H9 (cell line): ENCODE measurements at regions not wholly inside any gene's neighbourhood (a gene's known extent, or its start where the extent isn't known, plus 50 kb on each side); places are given as distances from the start of the nearest gene placed in this dataset.

Experiments
- DNase-seq: peaks from one replicate; pipeline ENCODE4 v3.0.0-alpha.2; 2017
- H2AFZ ChIP-seq: one replicate; pipeline ENCODE4 v1.6.1; 2013; ENCODE audit warnings: mild to moderate bottlenecking, low read length, control low read depth, moderate library complexity
- H2AK5ac ChIP-seq: 2 replicates; pipeline ENCODE4 v1.6.1; 2013; ENCODE audit warnings: low read length, control low read depth, mixed read lengths; ENCODE audit not compliant: insufficient read length
- H2BK120ac ChIP-seq: one replicate; pipeline ENCODE4 v1.6.1; 2013; ENCODE audit warnings: low read depth, mild to moderate bottlenecking, low read length, control low read depth, inconsistent platforms; ENCODE audit not compliant: poor library complexity, severe bottlenecking
- H2BK12ac ChIP-seq: 2 replicates; pipeline ENCODE4 v1.6.1; 2013; ENCODE audit warnings: low read length, control low read depth, mixed read lengths, low read depth; ENCODE audit not compliant: insufficient read length
- H2BK15ac ChIP-seq: 2 replicates; pipeline ENCODE4 v1.6.1; 2013; ENCODE audit warnings: low read depth, low read length, control low read depth
- H2BK20ac ChIP-seq: one replicate; pipeline ENCODE4 v1.6.1; 2013; ENCODE audit warnings: low read depth, mild to moderate bottlenecking, low read length, control low read depth, inconsistent platforms; ENCODE audit not compliant: poor library complexity, severe bottlenecking
- H2BK5ac ChIP-seq: 2 replicates; pipeline ENCODE4 v1.6.1; 2013; ENCODE audit warnings: low read length, control low read depth, mixed read lengths; ENCODE audit not compliant: insufficient read length
- H3K14ac ChIP-seq: 2 replicates; pipeline ENCODE4 v1.6.1; 2013; ENCODE audit warnings: low read length, control low read depth; ENCODE audit not compliant: insufficient read depth
- H3K18ac ChIP-seq: 2 replicates; pipeline ENCODE4 v1.6.1; 2013; ENCODE audit warnings: low read depth, mild to moderate bottlenecking, mixed read lengths, low read length, control low read depth; ENCODE audit not compliant: insufficient read length
- H3K23ac ChIP-seq: 2 replicates; pipeline ENCODE4 v1.6.1; 2013; ENCODE audit warnings: low read length, control low read depth, mixed read lengths, low read depth; ENCODE audit not compliant: insufficient read length
- H3K23me2 ChIP-seq: 2 replicates; pipeline ENCODE4 v1.6.1; 2013; ENCODE audit warnings: low read depth, mild to moderate bottlenecking, mixed read lengths, low read length, control low read depth; ENCODE audit not compliant: insufficient read length, poor library complexity, severe bottlenecking
- H3K27ac ChIP-seq: 2 replicates; pipeline ENCODE4 v1.5.1; 2013; ENCODE audit warnings: low read length, control low read depth, mixed read lengths, low read depth; ENCODE audit not compliant: insufficient read length
- H3K27me3 ChIP-seq: 2 replicates; pipeline ENCODE4 v1.6.1; 2013; ENCODE audit warnings: low read length, control low read depth, inconsistent platforms; ENCODE audit not compliant: insufficient read depth
- H3K4ac ChIP-seq: 2 replicates; pipeline ENCODE4 v1.6.1; 2013; ENCODE audit warnings: low read depth, mild to moderate bottlenecking, control low read depth, inconsistent platforms, low read length, moderate library complexity
- H3K4me1 ChIP-seq: 2 replicates; pipeline ENCODE4 v1.6.1; 2013; ENCODE audit warnings: low read length, control low read depth, inconsistent platforms; ENCODE audit not compliant: insufficient read depth
- H3K4me2 ChIP-seq: 2 replicates; pipeline ENCODE4 v1.6.1; 2013; ENCODE audit warnings: low read length, control low read depth, mixed read lengths; ENCODE audit not compliant: insufficient read length, insufficient read depth
- H3K56ac ChIP-seq: 2 replicates; pipeline ENCODE4 v1.6.1; 2013; ENCODE audit warnings: low read depth, mild to moderate bottlenecking, mixed read lengths, low read length, control low read depth; ENCODE audit not compliant: insufficient read length
- H3K79me1 ChIP-seq: 2 replicates; pipeline ENCODE4 v1.6.1; 2013; ENCODE audit warnings: low read depth, mild to moderate bottlenecking, moderate library complexity, low read length, control low read depth, inconsistent platforms; ENCODE audit not compliant: insufficient read depth, poor library complexity, severe bottlenecking
- H3K79me2 ChIP-seq: 2 replicates; pipeline ENCODE4 v1.6.1; 2013; ENCODE audit warnings: low read length, control low read depth, inconsistent platforms; ENCODE audit not compliant: insufficient read depth
- H3K9ac ChIP-seq: 2 replicates; pipeline ENCODE4 v1.6.1; 2013; ENCODE audit warnings: low read length, control low read depth, mixed read lengths; ENCODE audit not compliant: insufficient read length; ENCODE audit errors: extremely low read depth
- H3K9me3 ChIP-seq: one replicate; pipeline ENCODE4 v1.6.1; 2013; ENCODE audit warnings: low read depth, low read length, inconsistent platforms; ENCODE audit not compliant: control insufficient read depth
- H3T11ph ChIP-seq: one replicate; pipeline ENCODE4 v1.6.1; 2013; ENCODE audit warnings: mild to moderate bottlenecking, low read length, control low read depth, inconsistent platforms
- H4K20me1 ChIP-seq: one replicate; pipeline ENCODE4 v1.6.1; 2013; ENCODE audit not compliant: control insufficient read depth, insufficient read length, insufficient read depth
- H4K5ac ChIP-seq: 2 replicates; pipeline ENCODE4 v1.6.1; 2013; ENCODE audit warnings: low read depth, mild to moderate bottlenecking, mixed read lengths, low read length, control low read depth; ENCODE audit not compliant: insufficient read length
- H4K8ac ChIP-seq: replicated peaks from 2 replicates; pipeline ENCODE4 v1.6.1; 2013; ENCODE audit warnings: low read length, control low read depth, mixed read lengths, low read depth; ENCODE audit not compliant: insufficient read length
- H4K91ac ChIP-seq: 2 replicates; pipeline ENCODE4 v1.6.1; 2013; ENCODE audit warnings: low read depth, mild to moderate bottlenecking, moderate library complexity, mixed read lengths, low read length, control low read depth; ENCODE audit not compliant: insufficient read length
- H3K27ac Mint-ChIP-seq, 3 experiments: 2 replicates in 2 of 3; 3 replicates in 1 of 3; pipeline ENCODE4 v1.8.0; 2020 to 2021; ENCODE audit warnings: mixed read lengths in 3 of 3, mild to moderate bottlenecking in 1 of 3, moderate library complexity in 1 of 3
- H3K27me3 Mint-ChIP-seq: 2 replicates; pipeline ENCODE4 v1.8.0; 2021; ENCODE audit warnings: low read depth, mild to moderate bottlenecking, moderate library complexity, mixed read lengths
- H3K36me3 Mint-ChIP-seq, 3 experiments: 2 replicates in 2 of 3; 3 replicates in 1 of 3; pipeline ENCODE4 v1.8.0; 2020 to 2021; ENCODE audit warnings: low read depth in 3 of 3, mixed read lengths in 3 of 3; ENCODE audit not compliant: insufficient read depth in 1 of 3
- H3K4me1 Mint-ChIP-seq, 2 experiments: 2 replicates each; pipeline ENCODE4 v1.8.0; 2020; ENCODE audit warnings: mixed read lengths in 2 of 2
- H3K4me3 Mint-ChIP-seq, 2 experiments: 2 replicates in 1 of 2; 3 replicates in 1 of 2; pipeline ENCODE4 v1.8.0; 2020 to 2021; ENCODE audit warnings: mild to moderate bottlenecking in 2 of 2, mixed read lengths in 2 of 2, moderate library complexity in 1 of 2
- H3K9me3 Mint-ChIP-seq, 2 experiments: 2 replicates in 1 of 2; 3 replicates in 1 of 2; pipeline ENCODE4 v1.8.0; 2020; ENCODE audit warnings: mild to moderate bottlenecking in 2 of 2, mixed read lengths in 2 of 2, moderate library complexity in 1 of 2
- WGBS: extraction: QIAGEN DNeasy Blood & Tissue Kit; methylation state at CpG from one replicate; pipeline ENCODE4 v1.1.7; 2013; ENCODE audit warnings: missing lambda C conversion rate, low lambda C conversion rate, mixed read lengths; ENCODE audit not compliant: insufficient read length; ENCODE audit errors: extremely low coverage; 5-methylcytosine and 5-hydroxymethylcytosine counted together
- TF ChIP-seq, protein P1 (sequence below): fragments of 200-600 bp; sonication (generic); conservative IDR thresholded peaks from 3 replicates; pipeline ENCODE4 v1.8.0; 2021; ENCODE audit warnings: antibody characterized with exemption, mild to moderate bottlenecking

DNA sequence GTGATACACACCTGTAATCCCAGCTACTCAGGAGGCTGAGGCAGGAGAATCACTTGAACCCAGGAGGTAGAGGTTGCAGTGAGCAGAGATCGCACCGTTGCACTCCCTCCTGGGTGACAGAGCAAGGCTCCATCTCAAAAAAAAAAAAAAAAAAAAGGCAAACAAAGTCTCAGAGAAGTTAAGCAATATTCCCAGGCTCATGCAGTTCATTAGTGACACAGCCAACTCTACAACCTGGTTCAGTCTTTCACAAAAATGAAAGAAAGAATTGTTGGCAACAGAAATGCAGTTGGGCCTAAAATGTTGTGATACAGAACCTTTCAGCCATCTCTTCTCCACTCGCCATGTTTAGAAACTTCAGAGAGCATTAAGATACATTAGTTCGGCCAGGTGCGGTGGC, 242.1 kb downstream of the LTN1 start:
- TF ChIP-seq, protein P1, sequence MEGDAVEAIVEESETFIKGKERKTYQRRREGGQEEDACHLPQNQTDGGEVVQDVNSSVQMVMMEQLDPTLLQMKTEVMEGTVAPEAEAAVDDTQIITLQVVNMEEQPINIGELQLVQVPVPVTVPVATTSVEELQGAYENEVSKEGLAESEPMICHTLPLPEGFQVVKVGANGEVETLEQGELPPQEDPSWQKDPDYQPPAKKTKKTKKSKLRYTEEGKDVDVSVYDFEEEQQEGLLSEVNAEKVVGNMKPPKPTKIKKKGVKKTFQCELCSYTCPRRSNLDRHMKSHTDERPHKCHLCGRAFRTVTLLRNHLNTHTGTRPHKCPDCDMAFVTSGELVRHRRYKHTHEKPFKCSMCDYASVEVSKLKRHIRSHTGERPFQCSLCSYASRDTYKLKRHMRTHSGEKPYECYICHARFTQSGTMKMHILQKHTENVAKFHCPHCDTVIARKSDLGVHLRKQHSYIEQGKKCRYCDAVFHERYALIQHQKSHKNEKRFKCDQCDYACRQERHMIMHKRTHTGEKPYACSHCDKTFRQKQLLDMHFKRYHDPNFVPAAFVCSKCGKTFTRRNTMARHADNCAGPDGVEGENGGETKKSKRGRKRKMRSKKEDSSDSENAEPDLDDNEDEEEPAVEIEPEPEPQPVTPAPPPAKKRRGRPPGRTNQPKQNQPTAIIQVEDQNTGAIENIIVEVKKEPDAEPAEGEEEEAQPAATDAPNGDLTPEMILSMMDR, result no peak
- Mint-ChIP-seq H3K4me3 (no peak overlapping the region), H3K27me3 (no peaks in the 10 kb centered on the region; the same call in 1 of the 2 replicates), H3K9me3 (peaks cover 0 to 2% of the 10 kb centered on the region in 2 experiments; a peak in 1 of 5 replicates), H3K4me1 (peaks cover 0 to 3% of the 10 kb centered on the region in 2 experiments; a peak in 1 of 4 replicates), H3K36me3 (no peaks in the 10 kb centered on the region), H3K27ac (no peak overlapping the region)
- Histone ChIP-seq H3K56ac (no peak overlapping the region), H4K5ac (no peak overlapping the region), H3K79me1 (no peaks in the 10 kb centered on the region), H3K27ac (no peak overlapping the region), H3K79me2 (no peaks in the 10 kb centered on the region), H3K9me3 (no peaks in the 10 kb centered on the region), H4K8ac (no peak overlapping the region), H2AK5ac (no peak overlapping the region), H3K9ac (no peak overlapping the region), H3T11ph (no peak overlapping the region), H3K23ac (no peak overlapping the region), H2BK20ac (no peak overlapping the region), H2BK15ac (no peak overlapping the region), H4K91ac (no peak overlapping the region), H3K23me2 (peaks cover under 1% of the 10 kb centered on the region), H2BK12ac (no peak overlapping the region), H2AFZ (no peak overlapping the region), H3K18ac (no peak overlapping the region), H3K4me1 (no peaks in the 10 kb centered on the region), H2BK5ac (no peak overlapping the region), H2BK120ac (no peak overlapping the region), H3K27me3 (no peaks in the 10 kb centered on the region), H3K4me2 (no peak overlapping the region), H3K4ac (no peak overlapping the region), H4K20me1 (no peaks in the 10 kb centered on the region), H3K14ac (no peak overlapping the region)
- WGBS, result no CpG with 5 or more reads among the region's 5 CpGs
- no peak for DNase-seq
